HG03469 (cell line): ENCODE measurements at regions not wholly inside any gene's neighbourhood (a gene's known extent, or its start where the extent isn't known, plus 50 kb on each side); places are given as distances from the start of the nearest gene placed in this dataset.
"Not testable (repeated sequence)": the region's sequence is repeated elsewhere in the genome, so short reads cannot be mapped to it uniquely, and the experiment has no call there.

Experiments
- ATAC-seq: cut with Tn5 transposase; IDR thresholded peaks from one replicate; pipeline ENCODE4 v1.9.1; 2021; ENCODE audit warnings: mild to moderate bottlenecking, moderate library complexity, moderate number of reproducible peaks; ENCODE audit not compliant: unreplicated experiment

- ATAC-seq = no peak
Observed at GRCh38 chr12:87439990-87440827, 589.0 kb downstream of the C12orf50 start.

GRCh38 chr12:87430444-87430843 lies 598.8 kb downstream of the C12orf50 start:
- no peak for ATAC-seq

DNA sequence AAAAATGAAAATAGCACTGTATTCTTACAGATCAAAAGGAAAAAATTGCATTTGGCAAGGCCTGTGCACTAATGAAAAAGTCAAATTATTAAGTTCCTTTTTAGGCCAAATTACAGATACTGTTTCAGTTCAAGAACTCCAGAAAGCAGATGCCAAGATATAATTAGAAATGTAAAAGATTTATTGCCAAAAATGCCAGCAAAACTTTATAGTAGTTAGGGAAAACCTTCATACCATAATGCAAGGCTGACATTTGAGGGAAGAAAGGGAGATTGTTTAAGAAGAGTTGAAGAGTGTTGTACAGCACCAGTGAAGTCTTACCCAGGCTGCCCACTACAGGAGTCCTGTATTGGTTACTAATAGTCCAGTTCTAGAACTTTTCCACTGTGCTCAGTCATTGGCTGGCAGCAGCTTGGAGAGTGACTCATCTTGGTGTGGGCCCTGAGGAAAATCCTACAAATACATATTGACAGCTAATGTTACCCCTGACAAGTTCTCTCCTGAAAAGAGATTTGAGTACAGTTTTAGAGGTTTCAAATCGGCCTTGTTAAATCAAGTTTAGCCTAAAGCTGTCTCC lies 600.4 kb downstream of the C12orf50 start:
- ATAC-seq = no peak

DNA sequence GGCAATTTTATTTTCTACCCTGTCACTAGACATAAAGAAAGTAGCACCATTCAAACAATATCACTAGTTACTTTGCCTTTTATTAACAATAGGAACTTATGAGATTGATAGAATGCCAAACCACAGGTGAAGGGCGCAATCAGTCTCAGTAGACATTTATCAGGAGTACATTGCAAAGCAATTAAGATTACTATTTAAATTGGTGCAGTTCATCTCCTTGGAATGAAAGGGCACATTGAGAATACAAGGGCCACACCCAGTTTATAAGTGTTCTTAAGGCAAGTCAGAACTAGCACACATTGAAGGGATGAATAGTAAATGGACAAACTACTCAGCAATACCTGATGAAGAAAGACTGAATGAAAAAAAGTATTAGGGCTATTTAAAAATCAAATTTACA lies 601.4 kb downstream of the C12orf50 start:
- no peak for ATAC-seq

GRCh38 chr12:87425942-87426554 lies 603.2 kb downstream of the C12orf50 start:
- ATAC-seq = no peak

GRCh38 chr12:87421233-87421632 lies 608.0 kb downstream of the C12orf50 start:
- ATAC-seq = not testable (repeated sequence)

GRCh38 chr12:87413784-87414183 lies 615.4 kb downstream of the C12orf50 start:
- ATAC-seq = no peak

GRCh38 chr12:87406926-87407325 lies 622.3 kb downstream of the C12orf50 start:
- no peak for ATAC-seq

GRCh38 chr12:87405918-87406317 lies 623.3 kb downstream of the C12orf50 start:
- no peak for ATAC-seq

DNA sequence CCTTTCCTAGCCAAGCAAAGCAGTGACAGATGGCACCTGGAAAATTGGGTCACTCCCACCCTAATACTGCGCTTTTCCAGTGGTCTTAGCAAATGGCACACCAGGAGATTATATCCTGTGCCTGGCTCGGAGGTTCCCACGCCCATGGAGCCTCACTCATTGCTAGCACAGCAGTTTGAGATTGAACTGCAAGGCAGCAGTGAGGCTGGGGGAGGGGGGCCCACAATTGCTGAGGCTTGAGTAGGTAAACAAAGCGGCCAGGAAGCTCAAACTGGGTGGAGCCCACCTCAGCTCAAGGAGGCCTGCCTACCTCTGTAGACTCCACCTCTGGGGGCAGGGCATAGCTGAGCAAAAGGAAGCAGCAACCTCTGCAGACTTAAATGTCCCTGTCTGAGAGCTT lies 635.0 kb downstream of the C12orf50 start:
- ATAC-seq = not testable (repeated sequence)

DNA sequence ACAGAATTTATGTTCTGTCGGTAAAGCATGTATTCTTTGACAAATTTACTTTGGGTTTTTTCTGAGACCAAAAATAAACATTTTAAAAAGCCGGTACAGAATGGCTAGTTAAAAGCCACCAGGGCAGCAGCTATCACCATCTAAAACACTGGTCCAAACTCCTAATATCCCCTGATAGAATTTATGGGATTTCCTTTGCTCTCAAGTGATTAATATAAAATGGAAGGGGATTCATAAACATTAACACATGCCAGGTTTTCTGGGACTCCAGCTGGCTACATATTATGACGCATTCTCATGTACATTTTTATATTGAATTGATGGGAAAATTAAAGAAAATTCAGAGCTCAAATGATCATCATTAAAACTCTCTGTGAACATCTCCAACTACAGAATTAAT lies 640.8 kb downstream of the C12orf50 start:
- ATAC-seq = no peak

GRCh38 chr12:87385322-87385721 lies 643.9 kb downstream of the C12orf50 start:
- no peak for ATAC-seq

GRCh38 chr12:87384226-87384625 lies 645.0 kb downstream of the C12orf50 start:
- ATAC-seq = no peak

DNA sequence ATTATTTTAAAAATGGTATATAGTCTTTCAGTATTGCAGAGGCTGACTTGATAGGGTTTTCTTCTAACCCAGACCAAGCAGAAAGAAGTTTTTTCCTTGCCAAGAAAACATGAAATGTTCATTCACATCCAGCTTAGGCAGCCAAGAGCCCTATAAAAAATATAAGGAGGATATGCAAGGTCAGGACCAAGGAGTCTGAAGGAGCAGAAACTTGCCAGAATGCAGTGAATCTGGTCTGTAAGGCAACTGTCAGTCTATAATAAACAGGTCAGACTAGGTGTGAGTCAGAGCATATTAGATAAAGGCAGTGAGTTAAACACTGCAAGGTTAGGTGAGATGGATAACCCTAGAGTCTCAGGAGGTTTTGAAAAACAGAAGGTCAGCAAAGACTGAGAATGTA lies 645.5 kb downstream of the C12orf50 start:
- no peak for ATAC-seq

DNA sequence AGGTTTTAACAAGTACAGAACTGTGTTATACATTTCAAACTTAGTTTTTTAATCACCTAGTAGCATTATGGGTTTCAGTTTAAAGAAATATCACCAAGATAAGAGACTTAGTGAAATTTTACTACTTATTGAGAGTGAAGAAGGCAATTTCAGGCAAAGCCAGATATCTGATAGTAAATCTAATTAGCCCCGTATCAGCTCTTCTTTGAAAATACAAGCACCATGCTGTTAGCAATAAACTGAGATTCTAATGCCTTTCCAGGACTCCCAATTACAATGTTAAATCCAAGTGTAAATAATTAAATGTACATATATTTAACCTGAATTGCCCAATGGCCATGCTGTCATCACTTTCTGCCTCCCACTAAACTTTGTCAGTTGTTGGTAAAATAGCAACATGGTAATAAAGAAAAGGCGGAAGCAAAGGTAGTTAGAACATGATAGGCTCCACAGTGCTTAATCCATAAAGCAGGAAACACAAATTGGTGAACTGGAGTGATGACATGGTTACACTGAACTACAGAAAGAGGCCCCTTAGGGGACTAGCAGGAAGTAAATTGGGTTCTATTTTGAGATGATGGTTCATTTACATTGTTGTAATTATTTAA lies 646.1 kb downstream of the C12orf50 start:
- ATAC-seq = no peak

DNA sequence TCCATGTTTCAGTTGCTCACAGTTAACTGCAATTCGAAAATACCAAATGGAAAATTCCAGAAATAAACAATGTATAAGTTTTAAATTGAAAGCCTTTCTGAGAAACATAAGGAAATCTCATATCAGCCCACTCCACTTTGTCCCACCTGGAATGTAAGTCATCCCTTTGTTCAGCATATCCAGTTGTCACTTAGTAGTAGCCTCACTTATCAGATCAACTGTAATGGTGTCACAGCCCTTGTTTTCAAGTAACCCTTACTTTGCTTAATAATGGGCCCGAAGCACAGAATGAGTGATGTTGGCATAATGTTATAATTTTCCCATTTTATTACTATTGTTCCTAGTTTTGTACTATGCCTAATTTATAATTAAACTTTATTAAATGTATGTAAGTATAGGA lies 646.8 kb downstream of the C12orf50 start:
- ATAC-seq = no peak

GRCh38 chr12:87381742-87382141 lies 647.5 kb downstream of the C12orf50 start:
- no peak for ATAC-seq

DNA sequence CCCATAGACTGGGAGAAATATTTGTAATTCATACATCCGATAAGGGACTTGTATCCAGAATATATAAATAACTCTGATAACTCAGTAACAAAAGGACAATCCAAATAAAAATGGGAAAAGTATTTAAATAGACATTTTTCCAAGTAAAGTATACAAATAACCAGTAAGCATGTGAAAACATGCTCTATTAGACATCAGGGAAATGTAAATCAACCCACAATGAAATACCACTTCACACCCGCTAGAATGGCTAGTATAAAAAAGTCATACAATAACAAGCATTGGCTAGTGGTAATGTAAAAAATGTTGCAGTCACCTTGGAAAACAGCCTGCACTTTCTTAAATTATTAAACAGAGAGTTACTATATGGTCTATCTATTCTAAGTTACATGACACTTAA lies 650.7 kb downstream of the C12orf50 start:
- no peak for ATAC-seq

GRCh38 chr12:87376722-87377121 lies 652.5 kb downstream of the C12orf50 start:
- no peak for ATAC-seq

GRCh38 chr12:87369161-87369560 lies 660.0 kb downstream of the C12orf50 start:
- ATAC-seq = no peak

GRCh38 chr12:87368259-87368658 lies 660.9 kb downstream of the C12orf50 start:
- no peak for ATAC-seq

DNA sequence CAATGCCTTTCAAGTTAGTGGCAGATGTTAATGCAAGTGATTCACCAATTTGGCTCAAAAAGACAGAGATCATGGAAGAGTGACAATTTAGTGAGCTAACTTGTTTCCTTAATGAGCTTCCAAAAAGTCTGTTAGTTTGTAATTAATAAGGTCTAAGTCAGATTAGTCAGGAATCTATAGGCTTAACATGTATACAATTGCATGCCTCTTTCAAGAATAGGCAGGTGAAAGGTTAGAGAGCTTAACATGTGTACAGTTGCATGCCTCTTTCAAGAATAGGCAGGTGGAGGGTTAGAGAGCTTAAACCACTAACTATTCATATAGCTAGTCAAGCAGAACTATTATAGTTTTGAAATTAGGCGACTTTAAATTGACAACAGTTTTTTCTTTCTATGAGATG lies 663.8 kb downstream of the C12orf50 start:
- no peak for ATAC-seq
